Hepatocyte (in vitro differentiated cells): ENCODE measurements at regions not wholly inside any gene's neighbourhood (a gene's known extent, or its start where the extent isn't known, plus 50 kb on each side); places are given as distances from the start of the nearest gene placed in this dataset.
"Not testable (repeated sequence)": the region's sequence is repeated elsewhere in the genome, so short reads cannot be mapped to it uniquely, and the experiment has no call there.

Experiments used
- DNase-seq: peaks from one replicate; pipeline ENCODE4 v3.0.0-alpha.2; 2016; ENCODE audit warnings: low spot score
- H2AFZ ChIP-seq: fragments of 200-600 bp; sonication (generic); 2 replicates; pipeline ENCODE4 v1.6.0; 2016; ENCODE audit warnings: antibody characterized with exemption, mild to moderate bottlenecking
- H3K27ac ChIP-seq: fragments of 200-600 bp; sonication (generic); 2 replicates; pipeline ENCODE4 v1.5.1; 2016; ENCODE audit warnings: mild to moderate bottlenecking
- H3K27me3 ChIP-seq: fragments of 200-600 bp; sonication (generic); 2 replicates; pipeline ENCODE4 v1.6.1; 2016
- H3K36me3 ChIP-seq: fragments of 200-600 bp; sonication (generic); replicated peaks from 2 replicates; pipeline ENCODE4 v1.5.1; 2016; ENCODE audit warnings: low read depth; ENCODE audit not compliant: insufficient read depth
- H3K4me1 ChIP-seq: fragments of 200-600 bp; sonication (generic); 2 replicates; pipeline ENCODE4 v1.5.1; 2016; ENCODE audit warnings: mild to moderate bottlenecking, moderate library complexity; ENCODE audit not compliant: insufficient read depth
- H3K4me2 ChIP-seq: fragments of 200-600 bp; sonication (generic); 2 replicates; pipeline ENCODE4 v1.6.0; 2016
- H3K4me3 ChIP-seq: fragments of 200-600 bp; sonication (generic); 2 replicates; pipeline ENCODE4 v1.5.1; 2016; ENCODE audit warnings: mild to moderate bottlenecking
- H3K79me2 ChIP-seq: fragments of 200-600 bp; sonication (generic); 2 replicates; pipeline ENCODE4 v1.6.0; 2017; ENCODE audit warnings: mild to moderate bottlenecking
- H3K9me2 ChIP-seq: fragments of 200-600 bp; sonication (generic); replicated peaks from 2 replicates; pipeline ENCODE4 v1.6.0; 2017; ENCODE audit warnings: mild to moderate bottlenecking; ENCODE audit not compliant: insufficient read depth
- H3K9me3 ChIP-seq: fragments of 200-600 bp; sonication (generic); 2 replicates; pipeline ENCODE4 v1.5.1; 2016; ENCODE audit warnings: low read depth, mild to moderate bottlenecking
- H4K20me1 ChIP-seq: fragments of 200-600 bp; sonication (generic); 2 replicates; pipeline ENCODE4 v1.6.0; 2016; ENCODE audit warnings: mild to moderate bottlenecking; ENCODE audit not compliant: insufficient read depth, poor library complexity, severe bottlenecking
- WGBS: methylation state at CpG from one replicate; pipeline ENCODE4 v1.1.6; 2016; ENCODE audit warnings: low lambda C conversion rate; ENCODE audit errors: missing lambda C conversion rate; 5-methylcytosine and 5-hydroxymethylcytosine counted together
- TF ChIP-seq, protein P1 (sequence below): fragments of 200-600 bp; sonication (generic); IDR thresholded peaks from 2 replicates; pipeline ENCODE4 v1.5.1; 2016; ENCODE audit warnings: antibody characterized with exemption, mild to moderate bottlenecking; ENCODE audit not compliant: poor library complexity

DNA sequence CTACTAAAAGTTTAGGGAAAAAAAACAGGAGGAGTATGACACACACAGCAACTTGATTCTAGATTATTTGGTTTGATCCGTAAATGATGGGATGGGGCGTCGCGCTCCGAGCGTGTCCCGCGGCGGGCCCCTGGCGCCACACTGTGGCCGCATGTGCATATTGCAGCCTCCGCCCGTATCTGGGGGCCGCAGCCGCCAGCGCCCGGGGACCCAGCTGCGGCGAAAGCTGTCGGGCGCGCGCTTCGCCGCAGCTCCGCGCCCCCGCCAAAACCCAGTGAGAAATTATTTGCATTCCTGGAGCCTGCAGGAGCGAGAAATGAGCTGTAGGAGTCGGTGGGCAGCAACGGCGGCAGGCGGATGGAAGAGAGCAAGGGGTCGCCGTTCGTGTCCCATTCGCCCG is 87.3 kb downstream of the FAM72C start:
- WGBS = 27% methylated on average over 29 of the region's 38 CpGs
- TF ChIP-seq, protein P1, sequence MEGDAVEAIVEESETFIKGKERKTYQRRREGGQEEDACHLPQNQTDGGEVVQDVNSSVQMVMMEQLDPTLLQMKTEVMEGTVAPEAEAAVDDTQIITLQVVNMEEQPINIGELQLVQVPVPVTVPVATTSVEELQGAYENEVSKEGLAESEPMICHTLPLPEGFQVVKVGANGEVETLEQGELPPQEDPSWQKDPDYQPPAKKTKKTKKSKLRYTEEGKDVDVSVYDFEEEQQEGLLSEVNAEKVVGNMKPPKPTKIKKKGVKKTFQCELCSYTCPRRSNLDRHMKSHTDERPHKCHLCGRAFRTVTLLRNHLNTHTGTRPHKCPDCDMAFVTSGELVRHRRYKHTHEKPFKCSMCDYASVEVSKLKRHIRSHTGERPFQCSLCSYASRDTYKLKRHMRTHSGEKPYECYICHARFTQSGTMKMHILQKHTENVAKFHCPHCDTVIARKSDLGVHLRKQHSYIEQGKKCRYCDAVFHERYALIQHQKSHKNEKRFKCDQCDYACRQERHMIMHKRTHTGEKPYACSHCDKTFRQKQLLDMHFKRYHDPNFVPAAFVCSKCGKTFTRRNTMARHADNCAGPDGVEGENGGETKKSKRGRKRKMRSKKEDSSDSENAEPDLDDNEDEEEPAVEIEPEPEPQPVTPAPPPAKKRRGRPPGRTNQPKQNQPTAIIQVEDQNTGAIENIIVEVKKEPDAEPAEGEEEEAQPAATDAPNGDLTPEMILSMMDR = peak; percentile 11
- H3K27ac ChIP-seq, H3K9me3 ChIP-seq, DNase-seq, H3K4me1 ChIP-seq, H2AFZ ChIP-seq, H3K27me3 ChIP-seq, H3K79me2 ChIP-seq, H4K20me1 ChIP-seq, H3K4me3 ChIP-seq, H3K36me3 ChIP-seq, H3K9me2 ChIP-seq, H3K4me2 ChIP-seq: not testable (repeated sequence)

DNA sequence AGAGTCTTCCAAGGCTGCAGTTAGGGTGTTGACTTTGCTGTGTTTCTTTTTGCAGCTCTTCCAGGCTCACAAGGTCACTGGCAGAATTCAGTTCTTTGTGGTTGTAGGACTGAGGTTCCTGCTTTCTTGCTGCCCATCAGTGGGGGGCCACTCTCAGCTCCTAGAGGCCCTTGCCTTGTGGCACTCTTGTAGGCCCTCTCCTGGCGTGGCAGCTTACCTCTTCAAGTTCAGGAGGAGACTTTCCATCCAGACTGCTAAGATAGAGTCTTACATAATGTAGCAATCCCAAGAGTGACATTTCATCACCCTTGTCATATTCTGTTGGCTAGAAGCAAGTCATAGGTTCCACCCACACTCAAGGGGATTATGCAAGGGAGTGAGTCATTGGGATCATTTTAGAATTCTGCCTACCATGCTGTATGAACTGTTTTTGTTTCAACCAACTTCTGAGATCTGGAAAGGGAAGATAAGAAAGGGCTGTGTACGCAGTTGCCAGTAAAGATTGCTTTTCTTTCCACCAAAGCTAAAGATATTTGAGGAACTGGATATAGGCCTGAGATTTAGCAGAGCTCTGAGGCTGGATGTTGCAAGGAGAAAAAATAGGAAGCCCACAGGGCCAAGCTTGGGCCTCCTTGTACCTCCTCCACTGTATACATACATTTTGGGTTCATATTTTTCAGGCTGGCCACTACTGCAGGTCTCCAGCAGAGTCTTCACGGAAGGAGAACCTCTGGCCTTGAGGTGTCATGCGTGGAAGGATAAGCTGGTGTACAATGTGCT is 91.8 kb downstream of the FAM72C start:
- H4K20me1 ChIP-seq, H3K79me2 ChIP-seq, H3K9me2 ChIP-seq, DNase-seq, H3K9me3 ChIP-seq, H3K4me3 ChIP-seq, H3K27ac ChIP-seq, H3K4me2 ChIP-seq, H2AFZ ChIP-seq, H3K4me1 ChIP-seq, H3K27me3 ChIP-seq, H3K36me3 ChIP-seq: not testable (repeated sequence)
- 80% methylated on average over 1 of the region's 4 CpGs for WGBS

DNA sequence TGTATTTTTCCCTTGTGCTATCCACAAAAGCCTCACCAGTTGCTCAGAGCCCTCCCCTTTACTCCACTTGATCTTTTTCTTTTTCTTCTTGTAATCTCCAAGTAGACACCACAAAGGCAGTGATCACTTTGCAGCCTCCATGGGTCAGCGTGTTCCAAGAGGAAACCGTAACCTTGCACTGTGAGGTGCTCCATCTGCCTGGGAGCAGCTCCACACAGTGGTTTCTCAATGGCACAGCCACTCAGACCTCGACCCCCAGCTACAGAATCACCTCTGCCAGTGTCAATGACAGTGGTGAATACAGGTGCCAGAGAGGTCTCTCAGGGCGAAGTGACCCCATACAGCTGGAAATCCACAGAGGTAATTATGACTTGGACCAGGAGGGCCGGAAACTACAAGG is 95.8 kb downstream of the FAM72C start:
- not testable (repeated sequence) for H3K4me3 ChIP-seq, H3K9me2 ChIP-seq, H3K4me2 ChIP-seq, H3K27ac ChIP-seq, H2AFZ ChIP-seq, H3K27me3 ChIP-seq, H3K36me3 ChIP-seq, H3K4me1 ChIP-seq, H4K20me1 ChIP-seq, H3K79me2 ChIP-seq, DNase-seq, H3K9me3 ChIP-seq
- no CpG with 5 or more reads among the region's 5 CpGs for whole genome bisulfite sequencing

DNA sequence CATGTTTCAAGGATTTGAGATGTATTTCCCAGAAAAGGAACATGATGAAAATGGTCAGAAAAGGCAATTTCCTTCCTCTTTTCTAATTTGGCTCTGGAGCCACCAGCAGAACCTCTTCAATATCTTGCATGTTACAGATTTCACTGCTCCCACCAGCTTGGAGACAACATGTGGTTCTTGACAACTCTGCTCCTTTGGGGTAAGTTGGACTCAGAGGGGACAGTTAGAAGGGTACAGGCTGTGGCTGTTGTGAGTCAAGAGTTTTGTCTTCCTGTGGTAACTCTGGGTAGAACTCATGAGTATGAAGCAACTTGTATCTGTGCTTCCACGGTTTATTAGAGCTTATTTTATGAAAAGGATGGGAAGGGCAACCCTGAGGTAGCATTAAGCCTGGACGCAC is 97.2 kb downstream of the FAM72C start:
- H3K4me2 ChIP-seq, H3K4me1 ChIP-seq, H3K79me2 ChIP-seq, DNase-seq, H3K9me3 ChIP-seq, H4K20me1 ChIP-seq, H2AFZ ChIP-seq, H3K27me3 ChIP-seq, H3K9me2 ChIP-seq, H3K36me3 ChIP-seq, H3K4me3 ChIP-seq, H3K27ac ChIP-seq: not testable (repeated sequence)
- WGBS = 0% methylated on average over 1 of the region's 2 CpGs

DNA sequence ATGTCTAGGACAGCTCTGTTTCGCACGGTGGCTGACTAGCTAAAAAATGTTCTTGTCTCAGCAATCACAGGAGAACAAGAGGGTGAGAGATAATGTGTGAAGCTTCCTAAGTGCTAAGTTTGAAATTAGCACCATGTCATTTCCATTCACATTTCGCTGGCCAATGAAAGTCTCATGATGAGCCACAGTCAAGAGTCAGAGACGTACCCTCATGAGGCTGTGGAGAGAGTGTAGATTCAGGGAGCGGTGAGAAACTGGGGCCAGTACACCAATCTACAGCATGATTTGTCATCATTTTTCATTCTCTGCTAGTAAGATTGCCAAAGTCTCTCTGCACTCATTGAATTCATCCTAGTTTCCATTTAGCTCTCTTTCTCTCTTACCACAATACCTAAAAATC is 98.1 kb downstream of the FAM72C start:
- not testable (repeated sequence) for H3K4me3 ChIP-seq, H3K9me2 ChIP-seq, H3K9me3 ChIP-seq, H3K4me1 ChIP-seq, DNase-seq, H3K27me3 ChIP-seq, H3K4me2 ChIP-seq, H3K36me3 ChIP-seq, H3K79me2 ChIP-seq, H4K20me1 ChIP-seq, H2AFZ ChIP-seq, H3K27ac ChIP-seq
- WGBS = 77% methylated on average over 4 of the region's 5 CpGs

DNA sequence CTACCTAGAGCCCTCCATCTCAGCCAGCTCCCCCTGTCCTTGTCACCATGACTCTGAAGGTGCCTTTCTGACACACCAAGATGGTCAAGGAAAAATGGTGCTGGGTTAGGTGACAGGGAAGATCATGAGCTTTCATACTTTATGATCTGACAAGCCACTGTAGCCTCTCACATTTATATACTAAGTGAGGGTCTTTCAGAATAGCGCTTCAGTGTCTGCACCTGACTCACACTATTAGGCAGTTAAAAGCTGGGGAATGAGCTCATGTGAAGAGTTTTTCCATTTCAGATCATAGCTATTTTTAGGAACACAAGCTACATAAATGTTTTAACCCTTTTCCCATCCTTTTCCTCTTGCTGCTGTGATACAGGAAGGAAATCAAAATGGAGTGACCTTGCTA is 101.4 kb downstream of the FAM72C start:
- not testable (repeated sequence) for H4K20me1 ChIP-seq, H3K79me2 ChIP-seq, DNase-seq, H3K4me1 ChIP-seq, H3K36me3 ChIP-seq, H2AFZ ChIP-seq, H3K9me2 ChIP-seq, H3K27me3 ChIP-seq, H3K27ac ChIP-seq, H3K4me2 ChIP-seq, H3K9me3 ChIP-seq, H3K4me3 ChIP-seq
- 64% methylated on average over 1 of the region's 1 CpG for WGBS

DNA sequence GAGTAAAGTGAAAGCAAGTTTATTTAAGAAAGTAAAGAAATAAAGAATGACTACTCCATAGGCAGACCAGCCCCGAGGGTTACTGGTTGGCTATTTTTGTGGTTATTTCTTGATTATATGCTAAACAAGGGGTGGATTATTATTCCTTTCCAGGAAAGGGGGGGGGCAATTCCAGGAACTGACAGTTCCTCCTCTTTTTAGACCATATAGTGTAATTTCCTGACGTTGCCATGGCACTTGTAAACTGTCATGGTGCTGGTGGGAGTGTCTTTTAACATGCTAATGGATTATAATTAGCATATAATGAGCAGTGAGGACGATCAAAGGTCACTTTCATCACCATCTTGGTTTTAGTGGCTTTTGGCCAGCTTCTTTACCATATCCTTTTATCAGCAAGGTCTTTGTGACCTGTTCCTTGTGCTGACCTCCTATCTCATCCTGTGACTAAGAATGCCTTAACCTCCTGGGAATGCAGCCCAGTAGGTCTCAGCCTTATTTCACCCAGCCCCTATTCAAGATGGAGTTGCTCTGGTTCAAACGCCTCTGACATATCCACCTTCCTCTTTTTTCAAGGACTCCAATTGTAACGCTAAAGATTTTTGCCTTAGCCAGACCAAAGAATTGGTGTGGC is 104.1 kb downstream of the FAM72C start:
- 33% methylated on average over 3 of the region's 5 CpGs for WGBS
- not testable (repeated sequence) for H3K27me3 ChIP-seq, H3K4me3 ChIP-seq, H3K4me1 ChIP-seq, H3K9me2 ChIP-seq, H3K79me2 ChIP-seq, H3K36me3 ChIP-seq, H2AFZ ChIP-seq, DNase-seq, H3K27ac ChIP-seq, H3K9me3 ChIP-seq, H4K20me1 ChIP-seq, H3K4me2 ChIP-seq

DNA sequence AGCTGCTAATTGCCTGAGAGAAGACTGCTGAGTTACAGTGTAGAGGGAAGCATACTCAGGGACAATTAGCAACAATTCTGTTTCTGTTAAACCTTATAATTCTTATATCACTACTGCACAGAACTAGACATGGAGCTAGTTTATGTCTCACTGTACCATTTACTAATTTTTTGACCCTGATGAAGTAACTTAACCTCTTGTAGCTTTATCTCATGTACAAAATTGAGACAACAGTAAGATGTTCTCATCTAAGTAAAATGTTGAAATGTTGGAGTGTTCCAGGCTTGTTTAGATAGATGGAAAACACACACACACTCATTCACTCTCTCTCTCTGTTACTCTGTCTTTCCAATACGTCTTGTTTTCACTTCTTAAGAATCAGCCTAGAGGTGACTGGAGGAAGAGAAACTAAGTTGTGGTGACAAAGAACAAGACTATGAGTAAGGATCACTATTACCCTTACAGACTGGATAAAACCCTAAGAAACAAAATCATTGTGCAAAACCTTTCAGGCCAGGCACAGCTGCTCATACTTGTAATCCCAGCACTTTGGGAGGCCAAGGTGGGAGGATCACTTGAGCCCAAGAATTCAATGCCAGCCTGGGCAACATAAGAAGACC is 107.8 kb downstream of the FAM72C start:
- not testable (repeated sequence) for DNase-seq, H3K27ac ChIP-seq, H3K4me3 ChIP-seq, H3K27me3 ChIP-seq, H3K9me3 ChIP-seq, H3K9me2 ChIP-seq, H2AFZ ChIP-seq, H3K79me2 ChIP-seq, H4K20me1 ChIP-seq, H3K36me3 ChIP-seq, H3K4me1 ChIP-seq, H3K4me2 ChIP-seq
- 35% methylated on average over 1 of the region's 1 CpG for WGBS
